HG02852 (cell line): ENCODE measurements at regions not wholly inside any gene's neighbourhood (a gene's known extent, or its start where the extent isn't known, plus 50 kb on each side); places are given as distances from the start of the nearest gene placed in this dataset.

ENCODE experiments used
- ATAC-seq: cut with Tn5 transposase; IDR thresholded peaks from one replicate; pipeline ENCODE4 v1.9.1; 2021; ENCODE audit warnings: mild to moderate bottlenecking, moderate library complexity; ENCODE audit not compliant: unreplicated experiment

DNA sequence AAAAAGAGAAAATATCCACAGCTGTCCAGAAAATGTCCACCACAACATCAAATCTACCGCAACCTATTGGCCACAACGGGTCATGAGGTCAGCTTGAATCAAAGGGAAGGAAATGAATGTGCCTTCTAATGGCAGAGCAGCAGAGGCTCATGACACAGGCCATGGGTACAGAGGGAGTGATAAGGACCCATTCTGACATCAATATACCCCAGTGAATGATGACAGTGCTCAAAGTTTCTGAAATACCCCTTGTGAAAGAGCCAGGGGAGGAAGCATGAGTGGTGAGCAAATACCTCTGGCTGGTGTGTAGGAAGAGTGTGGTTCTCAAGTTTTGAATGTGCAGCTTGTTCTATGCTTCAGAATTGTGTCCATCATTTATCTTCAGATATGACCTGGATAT, 348.2 kb downstream of the IRX1 start:
- ATAC-seq = no peak

DNA sequence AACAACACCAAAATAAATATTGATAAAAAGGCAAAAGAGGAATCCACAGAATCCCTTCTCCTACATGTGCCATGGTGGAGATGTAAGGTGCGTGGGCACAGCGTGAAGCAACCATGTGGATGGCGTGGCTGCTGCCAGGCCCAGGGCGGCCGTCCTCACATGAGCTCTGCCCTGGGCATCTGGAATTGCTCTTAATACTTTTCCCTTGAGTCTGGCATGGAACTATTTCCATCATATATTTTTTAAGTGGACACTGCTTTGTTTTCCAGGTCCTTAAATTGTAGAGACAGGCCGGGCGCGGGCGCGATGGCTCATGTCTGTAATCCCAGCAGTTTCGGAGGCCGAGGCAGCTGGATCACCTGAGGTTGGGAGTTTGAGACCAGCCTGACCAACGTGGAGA, 349.3 kb downstream of the IRX1 start:
- ATAC-seq = no peak

DNA sequence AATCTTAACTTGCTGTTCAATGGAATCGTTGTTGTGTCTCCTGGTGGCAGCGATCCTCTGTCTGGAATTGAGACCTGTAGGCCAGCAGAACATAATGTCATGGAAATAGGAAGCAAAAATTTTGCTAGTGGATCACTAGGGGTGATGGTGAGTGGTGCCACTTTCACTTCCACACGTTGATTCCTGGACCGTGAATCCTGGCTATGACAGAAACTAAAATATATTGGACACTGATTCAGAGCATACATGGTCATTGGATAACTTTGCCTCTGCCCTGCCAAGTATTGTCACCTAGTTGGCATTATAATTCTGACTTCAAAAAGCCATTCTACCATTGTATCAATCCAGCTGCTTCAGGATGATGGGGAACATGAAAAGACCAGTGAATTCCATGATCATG, 353.2 kb downstream of the IRX1 start:
- ATAC-seq = no peak

DNA sequence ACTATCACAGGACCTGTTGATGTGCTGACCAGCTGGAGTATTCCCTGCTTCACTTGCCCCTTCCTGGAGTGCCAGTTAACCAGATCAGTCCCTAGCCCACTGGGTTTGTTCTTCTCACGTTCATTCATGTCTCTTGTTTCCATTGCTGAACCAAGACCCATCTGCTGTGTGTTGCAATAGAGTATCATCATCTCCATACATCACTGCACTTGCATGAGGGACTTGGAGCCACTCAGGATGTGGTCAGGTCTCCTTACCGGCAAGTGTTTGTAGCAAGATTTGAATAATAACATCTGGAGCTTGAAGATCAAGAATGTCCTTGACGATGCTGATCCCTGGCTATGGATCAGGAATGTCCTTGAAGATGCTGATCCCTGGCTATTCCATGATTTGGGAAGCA, 358.6 kb downstream of the IRX1 start:
- ATAC-seq = no peak

DNA sequence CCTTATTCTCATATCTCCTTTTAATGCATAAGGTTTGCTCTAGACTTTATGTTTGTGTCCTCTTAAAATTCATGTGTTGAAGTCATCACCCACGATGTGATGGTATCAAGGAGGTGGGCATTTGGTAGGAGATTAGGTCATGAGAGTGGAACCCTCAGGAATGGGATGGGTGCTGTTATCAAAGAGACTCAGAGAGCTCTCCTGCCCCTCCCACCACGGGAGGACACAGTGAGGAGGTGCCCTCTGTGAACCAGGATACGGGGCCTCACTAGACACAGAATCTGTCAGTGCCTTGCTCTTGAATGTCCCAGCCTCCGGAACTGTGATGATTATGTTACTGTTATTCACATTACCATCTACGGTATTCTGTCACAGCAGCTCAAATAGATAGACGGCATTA, 359.0 kb downstream of the IRX1 start:
- ATAC-seq = no peak

DNA sequence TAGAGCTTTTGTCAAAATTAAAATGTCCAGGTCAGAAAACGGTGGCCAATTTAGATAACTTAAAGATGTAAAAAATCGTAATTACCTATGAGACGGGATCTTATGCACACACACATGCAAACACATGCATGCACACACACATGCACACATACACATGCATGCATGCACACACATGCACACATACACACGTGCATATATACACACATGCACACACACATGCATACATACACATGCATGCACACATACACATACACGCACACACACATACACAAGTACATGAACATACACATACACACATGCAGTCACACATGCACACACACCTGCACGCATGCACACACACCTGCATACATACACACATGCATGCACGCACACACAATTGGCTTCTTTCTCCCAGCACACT, 362.0 kb downstream of the IRX1 start:
- ATAC-seq = no peak

DNA sequence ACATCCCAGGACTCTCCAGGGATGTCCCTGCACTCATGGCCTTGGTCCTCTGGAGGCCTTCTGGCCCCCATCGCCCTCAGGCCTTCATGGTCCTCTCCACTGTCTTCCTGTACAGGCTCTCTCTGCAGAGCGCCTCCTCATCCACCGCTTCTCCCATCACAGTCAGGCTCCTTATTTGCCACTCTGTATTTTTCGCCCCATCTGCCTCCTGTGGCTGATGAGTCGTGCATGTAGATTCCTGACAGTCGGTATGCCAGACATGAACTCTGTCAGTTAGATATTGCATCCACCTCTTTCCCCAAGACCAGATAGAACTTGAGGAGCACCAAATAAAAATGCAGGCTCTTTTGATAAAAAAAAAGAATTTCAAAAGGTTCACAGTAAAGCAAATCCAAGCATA, 362.8 kb downstream of the IRX1 start:
- no peak for ATAC-seq

DNA sequence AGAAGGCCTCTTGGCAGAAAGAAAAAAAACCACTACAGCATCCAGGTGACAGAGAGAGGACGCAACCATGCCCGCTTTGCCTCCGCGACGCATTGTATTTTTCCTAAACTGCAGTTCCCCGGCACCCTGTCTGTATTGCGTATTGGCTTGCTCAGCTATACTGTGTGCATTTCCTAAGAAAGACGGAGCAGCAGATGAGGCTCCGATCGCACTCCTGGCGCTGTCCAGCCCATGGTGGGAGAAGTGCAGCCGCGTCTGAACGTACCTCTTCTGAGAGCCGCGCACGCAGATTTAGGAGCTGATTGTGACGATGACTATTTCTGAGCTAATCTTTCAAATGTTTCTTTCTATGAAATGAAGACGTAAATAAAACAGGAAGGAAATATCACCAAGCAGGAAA, 366.5 kb downstream of the IRX1 start:
- no peak for ATAC-seq

DNA sequence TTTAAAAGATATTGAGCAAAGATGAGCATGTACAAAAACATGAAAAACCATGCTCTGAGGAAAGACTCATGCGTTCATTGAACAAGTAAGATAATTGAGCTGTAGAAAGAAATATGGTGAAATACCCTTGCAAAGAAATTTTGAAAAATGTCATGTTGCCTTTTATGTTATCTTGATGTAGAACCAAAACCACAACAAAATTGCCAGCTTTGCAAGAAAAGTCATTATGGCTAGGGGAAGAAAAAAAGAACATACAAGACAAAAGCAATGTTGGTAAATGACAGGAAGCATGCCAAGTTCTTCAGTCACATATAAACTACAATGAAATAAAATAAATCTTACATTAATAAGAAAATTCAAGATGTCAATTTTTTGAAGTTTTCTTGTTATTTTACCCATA, 368.0 kb downstream of the IRX1 start:
- no peak for ATAC-seq

DNA sequence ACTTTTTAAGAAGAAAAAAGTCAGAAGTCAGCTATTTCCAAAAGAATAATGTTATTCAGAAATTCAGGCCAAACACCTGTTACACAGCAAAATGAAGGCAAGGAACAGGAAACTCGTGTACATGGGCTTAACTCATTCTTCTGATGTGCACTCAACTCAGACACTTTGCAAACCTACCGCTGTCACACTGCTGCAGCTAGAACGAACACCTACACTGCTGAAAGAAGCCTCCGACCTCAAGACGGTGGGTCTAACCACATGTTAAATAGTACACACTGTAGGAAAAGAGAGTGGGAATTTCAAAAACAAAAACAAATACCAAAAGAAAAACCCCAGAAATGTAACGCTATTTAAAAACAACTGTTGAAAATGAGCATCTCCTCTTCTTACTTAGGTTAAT, 384.5 kb downstream of the IRX1 start:
- ATAC-seq = no peak

DNA sequence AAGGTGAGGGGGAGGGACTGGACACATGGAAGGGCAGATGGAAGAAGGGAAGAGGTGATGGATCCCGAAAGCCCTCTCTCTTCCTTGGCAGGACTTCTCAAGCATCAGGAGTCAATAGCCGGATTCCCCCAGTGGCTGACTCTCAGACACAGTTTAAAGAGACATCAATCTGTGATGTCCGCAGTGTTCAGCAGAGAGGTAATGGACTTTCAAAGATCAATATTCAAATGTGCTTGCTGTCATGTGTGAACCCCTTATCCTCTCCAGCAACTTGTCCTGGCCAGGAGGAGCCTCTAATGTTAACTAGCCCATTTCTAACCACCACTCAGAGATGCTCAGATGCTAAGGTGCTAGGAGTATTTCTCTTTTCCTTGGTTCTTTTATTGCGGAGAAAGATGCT, 392.2 kb downstream of the IRX1 start:
- no peak for ATAC-seq

DNA sequence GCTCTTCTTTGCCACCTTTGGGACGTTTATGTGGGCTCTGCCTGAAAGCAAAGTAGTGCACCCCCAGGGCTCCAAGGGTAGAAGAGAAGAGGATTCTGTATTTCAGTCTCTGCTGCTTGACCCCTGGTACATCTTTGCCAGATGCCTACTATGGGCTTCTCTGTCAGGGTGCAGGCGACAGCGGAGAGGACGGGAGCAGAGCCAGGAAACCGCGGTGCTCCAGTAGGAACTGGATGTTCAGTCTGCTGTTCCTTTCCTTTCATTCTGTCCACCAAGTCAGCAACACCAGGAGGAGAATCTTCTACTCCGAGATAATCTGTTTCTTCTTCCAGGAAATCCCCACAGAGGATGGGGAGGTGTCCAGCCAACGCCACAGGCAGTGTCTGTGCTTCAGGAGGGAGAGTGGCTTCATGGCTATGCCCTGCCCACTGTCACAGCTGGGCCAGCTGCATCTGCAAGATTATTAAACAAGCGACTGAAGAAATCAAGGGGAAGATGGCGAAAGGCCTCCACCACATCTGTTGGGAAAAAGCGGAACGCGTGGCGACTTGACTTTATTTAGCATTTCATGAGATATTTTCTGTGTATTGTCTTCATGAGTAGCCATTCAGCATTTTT, 398.3 kb downstream of the IRX1 start:
- ATAC-seq = no peak

DNA sequence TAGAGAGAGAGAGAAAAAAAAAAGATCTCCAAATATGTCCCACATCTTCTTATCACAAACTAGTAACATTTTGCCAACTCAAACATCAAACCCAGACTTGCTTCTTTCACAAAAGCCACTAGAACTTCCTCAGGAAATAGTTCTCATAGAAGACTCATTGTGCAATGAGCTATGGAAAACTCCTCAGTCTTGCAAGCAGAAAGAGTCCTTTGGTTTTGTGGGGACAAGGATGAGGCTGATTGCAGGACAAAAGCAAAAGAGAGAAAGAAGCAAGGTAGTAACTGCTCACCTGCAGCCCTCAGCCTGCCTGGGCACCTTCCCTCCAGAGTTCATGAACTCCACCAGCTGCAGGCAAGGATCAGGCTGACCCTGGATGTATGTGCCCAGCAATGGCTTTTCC, 399.0 kb downstream of the IRX1 start:
- no peak for ATAC-seq

DNA sequence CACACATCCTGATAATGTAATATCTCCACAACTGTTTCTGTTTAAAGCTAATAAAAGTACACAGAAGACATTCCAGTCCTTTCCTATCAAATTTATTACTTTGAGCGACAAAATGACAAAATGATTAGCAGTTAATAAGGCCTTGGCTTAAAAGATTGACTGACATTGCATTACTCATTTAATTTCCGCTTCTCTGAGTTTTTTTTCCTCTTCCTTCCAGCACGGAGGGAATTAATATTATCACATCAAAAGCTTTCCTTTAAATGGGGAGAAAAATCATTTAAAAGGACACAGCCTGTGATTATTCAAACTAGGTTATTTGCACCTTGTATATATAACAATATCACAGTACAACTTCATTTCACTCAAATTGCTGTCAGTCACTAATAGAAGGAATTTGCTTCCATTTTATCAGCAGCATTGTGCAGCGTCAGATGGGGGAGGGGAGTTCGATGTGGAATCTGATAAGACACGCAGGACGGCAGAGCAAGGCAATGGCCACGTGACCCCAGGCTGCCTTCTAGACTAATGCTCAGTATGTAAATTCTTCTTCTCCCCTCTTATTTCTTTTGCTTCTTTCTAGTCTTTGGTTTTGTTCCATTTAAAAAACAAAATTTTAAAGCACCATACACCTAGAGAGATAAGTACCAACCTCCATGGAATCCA, 400.5 kb downstream of the IRX1 start:
- ATAC-seq = no peak

DNA sequence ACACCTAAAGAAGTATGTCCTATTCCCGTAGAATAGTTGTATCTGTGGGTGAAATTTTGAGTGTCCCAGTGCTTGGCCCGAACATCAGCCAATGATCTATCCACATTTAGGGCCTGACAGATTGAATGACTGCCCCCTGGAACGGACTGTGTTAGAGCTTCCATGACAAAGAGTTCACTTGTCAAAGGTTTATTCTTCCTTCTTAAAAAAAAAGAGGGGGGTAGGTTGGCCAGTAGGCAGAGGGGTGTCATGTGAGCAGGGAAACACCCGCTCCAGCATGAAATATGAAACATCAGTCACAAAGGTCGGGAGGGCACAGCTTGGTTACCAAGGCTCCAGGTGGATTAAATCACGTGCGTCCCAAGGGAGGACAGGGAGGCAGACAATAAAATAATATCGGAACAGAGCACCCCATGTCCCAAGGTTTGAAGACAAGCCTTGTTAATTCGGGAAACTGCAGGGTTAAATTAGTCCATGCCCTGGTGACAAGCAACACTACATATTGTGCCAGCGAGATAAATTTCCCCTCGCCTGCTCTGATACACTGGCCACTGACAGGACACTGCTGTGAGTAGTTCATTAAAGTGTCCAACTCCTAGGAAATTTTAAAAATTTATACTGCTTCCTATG, 401.2 kb downstream of the IRX1 start:
- ATAC-seq = no peak

DNA sequence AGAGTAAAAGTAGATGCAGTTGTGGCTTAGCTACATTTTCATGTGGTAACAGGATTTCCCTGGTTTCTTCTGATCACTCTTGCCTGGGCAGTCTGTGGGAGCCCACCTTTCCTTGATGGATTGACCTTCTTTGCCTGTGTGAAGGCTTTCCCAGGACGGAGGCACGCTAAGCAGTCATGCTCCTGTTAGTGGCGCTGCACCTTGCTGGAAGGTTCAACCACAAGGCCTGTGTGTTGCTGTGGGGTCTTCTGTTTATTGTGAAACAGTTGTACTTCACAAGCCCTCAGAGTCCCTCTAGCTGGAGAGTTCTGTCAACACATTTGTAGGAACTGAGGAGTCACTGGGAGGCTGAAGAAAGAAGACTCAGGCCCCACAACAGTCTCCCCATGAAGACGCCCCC, 402.0 kb downstream of the IRX1 start:
- ATAC-seq = no peak

DNA sequence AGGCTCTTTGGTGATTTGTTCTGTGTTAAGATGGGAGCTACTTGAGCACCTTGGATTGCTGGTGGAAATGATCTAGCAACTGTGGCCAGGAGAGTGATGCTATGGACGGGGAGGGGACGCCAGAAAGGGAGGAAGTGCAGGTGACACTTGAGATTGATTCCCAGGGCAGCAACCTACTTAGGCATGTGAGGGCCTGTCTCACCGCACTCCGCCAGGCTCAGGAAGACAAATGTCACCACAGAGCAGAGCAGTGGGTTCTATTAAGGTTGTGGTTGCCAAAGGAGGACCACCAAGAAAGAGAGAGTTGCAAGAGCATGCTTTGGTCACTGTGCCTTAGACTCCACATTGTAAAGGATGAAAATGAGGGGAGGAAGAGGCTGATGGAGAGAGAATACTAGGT, 404.3 kb downstream of the IRX1 start:
- no peak for ATAC-seq

DNA sequence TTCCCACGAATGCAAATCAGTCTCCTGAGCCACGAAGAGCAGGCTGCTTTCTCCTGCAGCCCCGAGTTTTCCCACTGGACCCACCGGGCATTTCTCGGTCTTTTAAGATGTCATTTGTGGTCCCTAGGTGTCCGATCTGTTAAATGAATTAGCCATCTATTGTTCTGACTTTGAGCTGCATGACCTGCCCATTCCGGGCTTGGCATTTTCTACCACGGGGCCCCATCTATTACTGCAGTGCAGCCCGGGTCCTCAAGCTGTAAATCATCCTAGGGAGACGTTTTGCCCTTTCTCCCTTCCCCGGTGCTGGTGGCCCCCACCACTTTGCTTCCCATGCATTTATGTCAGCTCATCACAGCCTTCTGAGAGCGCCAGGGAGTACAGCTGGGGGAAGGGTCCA, 405.4 kb downstream of the IRX1 start:
- no peak for ATAC-seq

DNA sequence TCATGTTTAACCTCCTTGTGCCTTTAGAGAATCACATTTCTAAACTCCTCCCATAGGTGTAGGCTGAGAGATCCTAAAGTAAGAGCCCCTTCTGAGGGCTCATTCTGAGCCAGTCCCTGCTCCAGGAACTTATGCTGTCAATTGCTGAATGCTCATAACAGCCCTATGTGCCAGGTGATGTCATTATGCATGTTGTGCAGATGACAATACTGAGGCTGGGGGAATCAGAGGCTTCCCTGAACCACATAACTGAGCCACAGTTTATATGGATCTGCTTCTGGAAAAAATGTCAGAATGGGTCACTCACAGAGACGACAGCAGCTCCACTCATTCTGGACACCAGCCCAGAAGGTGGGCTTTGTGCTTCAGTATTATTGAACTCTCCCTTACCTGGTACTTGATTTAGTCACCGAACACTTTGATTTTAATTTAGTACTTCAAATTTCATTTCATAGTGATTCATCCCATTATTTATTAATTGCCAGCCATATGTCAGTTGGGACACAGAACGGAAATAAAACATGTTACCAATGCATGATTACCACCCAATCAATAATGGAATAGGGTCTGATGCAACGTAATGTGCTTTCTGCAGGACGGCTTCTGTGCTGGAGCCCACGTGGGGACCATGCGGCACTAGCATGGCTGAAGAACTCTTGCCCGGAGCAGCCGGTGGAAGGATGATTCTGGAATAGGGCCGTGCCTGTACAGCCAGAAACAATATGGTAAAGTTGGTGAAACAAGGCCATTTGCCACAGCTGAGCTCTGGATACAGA, 406.3 kb downstream of the IRX1 start:
- no peak for ATAC-seq

DNA sequence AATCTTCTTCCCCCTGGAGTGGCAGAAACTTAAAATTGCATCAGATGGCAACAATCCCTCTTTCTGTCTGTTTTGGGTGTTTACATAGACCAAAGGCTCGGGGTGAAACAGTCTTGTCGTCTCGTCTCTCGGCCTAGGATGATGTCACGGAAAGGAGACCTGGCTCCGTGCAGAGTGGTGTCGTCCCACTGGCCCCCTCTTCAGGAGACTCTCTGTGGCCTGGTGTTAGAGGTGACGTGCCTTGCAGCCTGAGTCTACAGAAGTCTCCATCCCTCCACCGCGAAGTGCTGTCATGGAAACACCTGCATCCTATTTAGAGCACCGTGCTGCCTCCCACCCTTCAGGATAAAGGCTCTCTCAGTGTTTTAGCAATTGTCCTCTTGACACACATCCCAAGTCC, 409.7 kb downstream of the IRX1 start:
- no peak for ATAC-seq

DNA sequence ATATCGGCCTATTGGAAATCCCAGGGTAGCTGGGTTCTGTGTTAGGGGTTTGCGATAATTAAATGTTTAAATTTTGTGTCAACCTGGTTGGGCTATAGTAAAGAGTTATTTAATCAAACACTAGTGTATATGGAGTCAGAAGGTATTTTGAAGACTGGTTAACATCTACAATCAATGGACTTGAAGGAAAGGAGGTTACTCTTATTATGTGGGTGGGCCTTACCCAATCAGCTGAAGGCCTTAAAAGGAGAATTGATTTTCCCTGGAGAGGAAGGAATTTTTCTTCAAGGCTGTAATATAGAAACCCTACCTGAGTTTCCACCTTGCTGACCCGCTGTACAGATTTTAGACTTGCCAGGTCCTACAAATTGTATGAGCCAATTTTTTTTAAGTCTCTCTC, 411.4 kb downstream of the IRX1 start:
- no peak for ATAC-seq

DNA sequence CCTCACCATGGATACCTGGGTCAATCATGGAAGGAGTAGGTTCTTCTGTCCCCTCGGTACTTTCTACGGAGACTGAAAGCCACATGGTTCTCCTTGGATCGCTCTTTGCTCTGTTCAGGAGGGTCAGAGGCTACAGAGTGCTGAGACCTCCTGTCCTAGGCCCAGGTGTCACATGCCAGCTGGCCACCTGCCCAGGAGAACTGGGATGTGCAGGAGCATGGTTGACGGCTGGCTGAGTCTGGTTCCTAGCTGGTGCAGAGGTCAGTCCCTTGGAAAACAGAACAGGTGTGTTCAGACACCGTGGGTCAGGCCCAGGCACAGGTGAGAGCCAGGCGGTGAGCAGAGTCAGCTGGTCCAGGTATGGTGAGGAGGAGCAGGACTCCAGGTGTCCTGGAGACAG, 416.3 kb downstream of the IRX1 start:
- ATAC-seq = no peak
